Ascending aorta (tissue), 2 donors: ENCODE measurements at regions not wholly inside any gene's neighbourhood (a gene's known extent, or its start where the extent isn't known, plus 50 kb on each side); places are given as distances from the start of the nearest gene placed in this dataset.

Experiments
- DNase-seq, 2 donors: peaks; one replicate each; pipeline ENCODE4 v3.0.0-alpha.2; 2019; ENCODE audit warnings: low spot score in 2 of 2
- H3K27ac ChIP-seq, 2 donors: fragments of 200-600 bp; sonication (generic); one replicate each; pipeline ENCODE4 v1.5.1; 2016 to 2017; ENCODE audit warnings: mild to moderate bottlenecking in 1 of 2
- H3K27me3 ChIP-seq: fragments of 200-600 bp; sonication (generic); one replicate; pipeline ENCODE4 v1.5.1; 2017
- H3K36me3 ChIP-seq, 2 donors: fragments of 200-600 bp; sonication (generic); one replicate each; pipeline ENCODE4 v1.5.1; 2016
- H3K4me1 ChIP-seq, 2 donors: fragments of 200-600 bp; sonication (generic); one replicate each; pipeline ENCODE4 v1.5.1; 2016 to 2017; ENCODE audit warnings: mild to moderate bottlenecking in 1 of 2
- H3K4me3 ChIP-seq, 2 donors: fragments of 200-600 bp; sonication (generic); one replicate each; pipeline ENCODE4 v1.5.1; 2016 to 2017; ENCODE audit warnings: mild to moderate bottlenecking in 1 of 2
- H3K9me3 ChIP-seq, 2 donors: fragments of 200-600 bp; sonication (generic); one replicate each; pipeline ENCODE4 v1.5.1; 2016
- intact Hi-C: fragments of 100-400 bp; cut with DNase I; formaldehyde crosslinking; loops from one replicate; pipeline ENCODE4 v1.15.1; 2023
- TF ChIP-seq, protein P1 (sequence below), 3 experiments: fragments of 200-600 bp in 2 of 3; fragments of 450-650 bp in 1 of 3; sonication (generic) in 2 of 3; IDR thresholded peaks; one replicate each; pipeline ENCODE4 v1.5.1; 2016 to 2019; ENCODE audit warnings: antibody characterized with exemption in 3 of 3, mild to moderate bottlenecking in 1 of 3, moderate library complexity in 1 of 3

- H3K4me1 ChIP-seq = no peaks in the 10 kb centered on the region
- no peak overlapping the region for H3K27ac ChIP-seq
- no peak overlapping the region for H3K4me3 ChIP-seq
- DNase-seq = no peak
- TF ChIP-seq, protein P1, sequence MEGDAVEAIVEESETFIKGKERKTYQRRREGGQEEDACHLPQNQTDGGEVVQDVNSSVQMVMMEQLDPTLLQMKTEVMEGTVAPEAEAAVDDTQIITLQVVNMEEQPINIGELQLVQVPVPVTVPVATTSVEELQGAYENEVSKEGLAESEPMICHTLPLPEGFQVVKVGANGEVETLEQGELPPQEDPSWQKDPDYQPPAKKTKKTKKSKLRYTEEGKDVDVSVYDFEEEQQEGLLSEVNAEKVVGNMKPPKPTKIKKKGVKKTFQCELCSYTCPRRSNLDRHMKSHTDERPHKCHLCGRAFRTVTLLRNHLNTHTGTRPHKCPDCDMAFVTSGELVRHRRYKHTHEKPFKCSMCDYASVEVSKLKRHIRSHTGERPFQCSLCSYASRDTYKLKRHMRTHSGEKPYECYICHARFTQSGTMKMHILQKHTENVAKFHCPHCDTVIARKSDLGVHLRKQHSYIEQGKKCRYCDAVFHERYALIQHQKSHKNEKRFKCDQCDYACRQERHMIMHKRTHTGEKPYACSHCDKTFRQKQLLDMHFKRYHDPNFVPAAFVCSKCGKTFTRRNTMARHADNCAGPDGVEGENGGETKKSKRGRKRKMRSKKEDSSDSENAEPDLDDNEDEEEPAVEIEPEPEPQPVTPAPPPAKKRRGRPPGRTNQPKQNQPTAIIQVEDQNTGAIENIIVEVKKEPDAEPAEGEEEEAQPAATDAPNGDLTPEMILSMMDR (IDR thresholded peaks at IDR 0.05) = no peak
- no peaks in the 10 kb centered on the region for H3K27me3 ChIP-seq
- intact Hi-C loops = no loop called here
- no peaks in the 10 kb centered on the region for H3K36me3 ChIP-seq
- H3K9me3 ChIP-seq = no peaks in the 10 kb centered on the region
Observed at GRCh38 chr16:6571044-6571443, 761.6 kb upstream of the RBFOX1 start.

GRCh38 chr16:6570530-6570929 is 762.1 kb upstream of the RBFOX1 start:
- TF ChIP-seq, protein P1 (IDR thresholded peaks at IDR 0.05) = no peak
- Histone ChIP-seq H3K36me3 (no peaks in the 10 kb centered on the region), H3K4me3 (no peak overlapping the region), H3K9me3 (no peaks in the 10 kb centered on the region), H3K27me3 (no peaks in the 10 kb centered on the region), H3K4me1 (no peaks in the 10 kb centered on the region), H3K27ac (no peak overlapping the region)
- no peak for DNase-seq
- intact Hi-C loops = no loop called here

- H3K4me3 ChIP-seq = no peak overlapping the region
- intact Hi-C loops = no loop called here
- no peak overlapping the region for H3K27ac ChIP-seq
- no peaks in the 10 kb centered on the region for H3K27me3 ChIP-seq
- no peaks in the 10 kb centered on the region for H3K4me1 ChIP-seq
- no peaks in the 10 kb centered on the region for H3K36me3 ChIP-seq
- H3K9me3 ChIP-seq = no peaks in the 10 kb centered on the region
- no peak for DNase-seq
- TF ChIP-seq, protein P1 (IDR thresholded peaks at IDR 0.05) = no peak
Observed at GRCh38 chr16:6562986-6563385, 769.7 kb upstream of the RBFOX1 start.

GRCh38 chr16:6560306-6561100 is 772.1 kb upstream of the RBFOX1 start:
- intact Hi-C loops = no loop called here
- no peak overlapping the region for H3K4me3 ChIP-seq
- DNase-seq = no peak
- no peaks in the 10 kb centered on the region for H3K27me3 ChIP-seq
- H3K9me3 ChIP-seq = no peaks in the 10 kb centered on the region
- H3K27ac ChIP-seq = no peak overlapping the region
- H3K36me3 ChIP-seq = no peaks in the 10 kb centered on the region
- TF ChIP-seq, protein P1 (IDR thresholded peaks at IDR 0.05) = no peak
- no peaks in the 10 kb centered on the region for H3K4me1 ChIP-seq

- intact Hi-C loops = no loop called here
- Histone ChIP-seq H3K27me3 (no peaks in the 10 kb centered on the region), H3K9me3 (no peaks in the 10 kb centered on the region), H3K36me3 (no peaks in the 10 kb centered on the region), H3K27ac (no peak overlapping the region), H3K4me3 (no peak overlapping the region), H3K4me1 (no peaks in the 10 kb centered on the region)
- TF ChIP-seq, protein P1 (IDR thresholded peaks at IDR 0.05) = no peak
- DNase-seq = no peak
Observed at GRCh38 chr16:6558661-6559060, 774.0 kb upstream of the RBFOX1 start.
